PC-9 (cell line): ENCODE measurements at regions not wholly inside any gene's neighbourhood (a gene's known extent, or its start where the extent isn't known, plus 50 kb on each side); places are given as distances from the start of the nearest gene placed in this dataset.

Experiments used
- BruUV-seq: library from RNA; stranded (reverse); fragments of 400-500 nt; replicated peaks from 2 replicates; lab custom pipeline; 2021; lab: Mats Ljungman, UMichigan
- CTCF ChIA-PET: fragments of 300-600 bp; sonication (Branson Sonifier 250); formaldehyde crosslinking; loops from one replicate; lab custom pipeline; 2022; ENCODE audit warnings: antibody characterized with exemption; lab: Charles Lee
- POLR2A ChIA-PET: fragments of 300-600 bp; sonication (Branson Sonifier 250); formaldehyde crosslinking; loops from one replicate; lab custom pipeline; 2022; ENCODE audit warnings: antibody characterized with exemption; ENCODE audit not compliant: unreplicated experiment; lab: Charles Lee
- DNase-seq, 2 experiments: peaks; one replicate each; pipeline versions ENCODE4 v3.0.0 to v3.0.0-alpha.2; 2015 to 2022; ENCODE audit warnings: mixed read lengths in 1 of 2
- H2AFZ ChIP-seq: fragments of 200-600 bp; sonication (generic); 2 replicates; pipeline ENCODE4 v1.8.1; 2017; ENCODE audit warnings: antibody characterized with exemption
- H3F3A ChIP-seq: fragments of 200-600 bp; sonication (generic); 2 replicates; pipeline ENCODE4 v1.8.1; 2017; ENCODE audit warnings: antibody characterized with exemption, mild to moderate bottlenecking, low read depth; ENCODE audit not compliant: insufficient read depth
- H3K27ac ChIP-seq: fragments of 200-600 bp; sonication (generic); 2 replicates; pipeline ENCODE4 v1.6.1; 2016; ENCODE audit warnings: mixed run types
- H3K27me3 ChIP-seq: fragments of 200-600 bp; sonication (generic); 2 replicates; pipeline ENCODE4 v1.6.1; 2016; ENCODE audit warnings: low read depth, mixed run types; ENCODE audit not compliant: insufficient read depth
- H3K36me3 ChIP-seq: fragments of 200-600 bp; sonication (generic); 2 replicates; pipeline ENCODE4 v1.6.1; 2016; ENCODE audit warnings: low read depth, mixed run types
- H3K4me1 ChIP-seq: fragments of 200-600 bp; sonication (generic); replicated peaks from 2 replicates; pipeline ENCODE4 v1.6.1; 2016; ENCODE audit warnings: mixed run types; ENCODE audit not compliant: insufficient read depth
- H3K4me2 ChIP-seq: fragments of 200-600 bp; sonication (generic); 2 replicates; pipeline ENCODE4 v1.6.1; 2017; ENCODE audit warnings: mixed run types
- H3K4me3 ChIP-seq: fragments of 200-600 bp; sonication (generic); 2 replicates; pipeline ENCODE4 v1.6.1; 2016; ENCODE audit warnings: mixed run types
- H3K79me2 ChIP-seq: fragments of 200-600 bp; sonication (generic); 2 replicates; pipeline ENCODE4 v1.6.1; 2017; ENCODE audit warnings: low read depth, mixed run types
- H3K9me2 ChIP-seq: fragments of 200-600 bp; sonication (generic); 2 replicates; pipeline ENCODE4 v1.8.1; 2017; ENCODE audit warnings: mild to moderate bottlenecking; ENCODE audit not compliant: insufficient read depth
- H3K9me3 ChIP-seq: fragments of 200-600 bp; sonication (generic); 2 replicates; pipeline ENCODE4 v1.8.1; 2016; ENCODE audit warnings: low read depth; ENCODE audit not compliant: insufficient read depth
- H4K20me1 ChIP-seq: fragments of 200-600 bp; sonication (generic); 2 replicates; pipeline ENCODE4 v1.8.1; 2017; ENCODE audit not compliant: insufficient read depth
- CTCF ChIP-seq: fragments of 200-600 bp; sonication (generic); conservative IDR thresholded peaks from 2 replicates; pipeline ENCODE4 v1.6.1; 2017; ENCODE audit warnings: mixed run types, antibody characterized with exemption, mild to moderate bottlenecking, moderate library complexity
- EZH2 ChIP-seq: fragments of 200-600 bp; sonication (generic); IDR thresholded peaks from 2 replicates; pipeline ENCODE4 v1.8.0; 2017; ENCODE audit warnings: antibody characterized with exemption, low read depth
- intact Hi-C: fragments of 100-400 bp; cut with micrococcal nuclease; formaldehyde crosslinking; loops from one replicate; pipeline ENCODE4 v1.10.0; 2022; ENCODE audit not compliant: unreplicated experiment

DNA sequence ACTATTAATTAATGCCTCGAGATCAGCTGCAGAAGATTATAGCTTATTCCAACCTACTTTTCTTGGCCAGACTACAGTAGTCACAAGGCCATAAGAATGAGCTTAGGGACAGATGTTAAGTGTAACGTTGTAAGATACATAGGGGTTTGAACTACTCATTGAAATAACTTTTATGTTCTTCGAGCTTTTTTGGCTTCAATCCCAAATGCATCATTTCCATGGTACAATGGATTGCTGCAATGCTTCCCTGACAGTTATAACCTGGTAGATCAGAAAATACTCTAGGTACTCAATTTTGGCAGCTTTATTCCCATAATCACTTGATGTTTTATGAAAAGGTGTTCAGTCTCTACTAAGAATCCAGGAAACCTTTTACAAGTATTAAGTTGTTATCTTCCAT is 2216.7 kb upstream of the PCDH20 start:
- ChIA-PET POLR2A (no interaction called here), CTCF (no interaction called here)
- Histone ChIP-seq H3K4me3 (no peak overlapping the region), H3K4me2 (no peak overlapping the region), H3K9me2 (no peaks in the 10 kb centered on the region), H3K27ac (no peak overlapping the region), H3K9me3 (no peaks in the 10 kb centered on the region), H2AFZ (no peak overlapping the region), H4K20me1 (no peaks in the 10 kb centered on the region), H3F3A (no peaks in the 10 kb centered on the region), H3K27me3 (no peaks in the 10 kb centered on the region), H3K36me3 (no peaks in the 10 kb centered on the region), H3K4me1 (no peaks in the 10 kb centered on the region), H3K79me2 (no peaks in the 10 kb centered on the region)
- no peak for TF ChIP-seq EZH2
- TF ChIP-seq CTCF, result no peak
- DNase-seq, result no peak
- intact Hi-C loops, result no loop called here
- no TSS peak for BruUV-seq

GRCh38 chr13:63631006-63631405 is 2215.4 kb upstream of the PCDH20 start:
- H3K4me2 ChIP-seq, result no peak overlapping the region
- no peaks in the 10 kb centered on the region for H4K20me1 ChIP-seq
- no peaks in the 10 kb centered on the region for H3F3A ChIP-seq
- H3K27me3 ChIP-seq, result no peaks in the 10 kb centered on the region
- H3K9me3 ChIP-seq, result no peaks in the 10 kb centered on the region
- BruUV-seq, result no TSS peak
- intact Hi-C loops, result no loop called here
- CTCF ChIA-PET, result no interaction called here
- no peak overlapping the region for H2AFZ ChIP-seq
- no peaks in the 10 kb centered on the region for H3K36me3 ChIP-seq
- no peak overlapping the region for H3K4me3 ChIP-seq
- TF ChIP-seq CTCF (no peak), EZH2 (no peak)
- no peak for DNase-seq
- H3K4me1 ChIP-seq, result no peaks in the 10 kb centered on the region
- no peaks in the 10 kb centered on the region for H3K9me2 ChIP-seq
- H3K27ac ChIP-seq, result no peak overlapping the region
- POLR2A ChIA-PET, result no interaction called here
- H3K79me2 ChIP-seq, result no peaks in the 10 kb centered on the region

- H3K27me3 ChIP-seq, result no peaks in the 10 kb centered on the region
- ChIA-PET POLR2A (no interaction called here), CTCF (no interaction called here)
- no peak for DNase-seq
- H4K20me1 ChIP-seq, result no peaks in the 10 kb centered on the region
- no peaks in the 10 kb centered on the region for H3K9me3 ChIP-seq
- H2AFZ ChIP-seq, result no peak overlapping the region
- H3K4me2 ChIP-seq, result no peak overlapping the region
- no peaks in the 10 kb centered on the region for H3K4me1 ChIP-seq
- no peaks in the 10 kb centered on the region for H3F3A ChIP-seq
- no peak overlapping the region for H3K4me3 ChIP-seq
- no TSS peak for BruUV-seq
- no peaks in the 10 kb centered on the region for H3K9me2 ChIP-seq
- no peak overlapping the region for H3K27ac ChIP-seq
- no peaks in the 10 kb centered on the region for H3K79me2 ChIP-seq
- intact Hi-C loops, result no loop called here
- no peaks in the 10 kb centered on the region for H3K36me3 ChIP-seq
- TF ChIP-seq CTCF (no peak), EZH2 (no peak)
Measured at GRCh38 chr13:63629591-63629990, 2213.9 kb upstream of the PCDH20 start.
